HepG2 (cell line): ENCODE measurements at regions not wholly inside any gene's neighbourhood (a gene's known extent, or its start where the extent isn't known, plus 50 kb on each side); places are given as distances from the start of the nearest gene placed in this dataset.

Source experiments
- CC2D1A ChIP-seq: sonication (generic); formaldehyde crosslinking; IDR thresholded peaks from 2 replicates; pipeline ENCODE4 v1.8.1; 2023; ENCODE audit warnings: mild to moderate bottlenecking, missing genetic modification reagents
- CHD2 ChIP-seq: IDR thresholded peaks from 2 replicates; pipeline ENCODE4 v1.6.1; 2011; ENCODE audit warnings: low read depth, low read length, improper control_type of control experiment
- CTCF ChIP-seq: sonication (generic); formaldehyde crosslinking; IDR thresholded peaks from 2 replicates; pipeline ENCODE4 v1.5.0; 2020; ENCODE audit warnings: mild to moderate bottlenecking, missing genetic modification reagents, moderate library complexity
- HMGXB4 ChIP-seq, 2 experiments: sonication (generic) in 1 of 2; formaldehyde crosslinking in 1 of 2; IDR thresholded peaks; 2 replicates each; pipeline versions ENCODE4 v1.4.0 to v1.6.1; 2018 to 2020; ENCODE audit warnings: missing genetic modification reagents in 2 of 2, borderline replicate concordance in 1 of 2, low read depth in 1 of 2, mild to moderate bottlenecking in 1 of 2, missing biosample characterization in 1 of 2
- PATZ1 ChIP-seq: sonication (generic); formaldehyde crosslinking; IDR thresholded peaks from 2 replicates; pipeline ENCODE4 v1.4.0; 2020; ENCODE audit warnings: missing genetic modification reagents
- POLR2AphosphoS2 ChIP-seq: IDR thresholded peaks from 2 replicates; pipeline ENCODE4 v1.6.1; 2011; ENCODE audit warnings: low read depth, low read length, improper control_type of control experiment
- SP4 ChIP-seq: sonication (generic); formaldehyde crosslinking; IDR thresholded peaks from 2 replicates; pipeline ENCODE4 v1.8.1; 2023; ENCODE audit warnings: mild to moderate bottlenecking, missing genetic modification reagents
- TFDP1 ChIP-seq: IDR thresholded peaks from 2 replicates; pipeline ENCODE4 v1.6.1; 2016; ENCODE audit warnings: missing compliant biosample characterization, missing genetic modification reagents, borderline replicate concordance
- ZNF574 ChIP-seq: sonication (generic); formaldehyde crosslinking; IDR thresholded peaks from 2 replicates; pipeline ENCODE4 v1.4.0; 2020; ENCODE audit warnings: missing genetic modification reagents
- ZSCAN22 ChIP-seq: sonication (generic); formaldehyde crosslinking; IDR thresholded peaks from 2 replicates; pipeline ENCODE4 v1.4.0; 2020; ENCODE audit warnings: mild to moderate bottlenecking, missing genetic modification reagents

- TF ChIP-seq POLR2AphosphoS2, result no peak
- no peak for TF ChIP-seq CTCF (CRISPR knock-in tag)
- no peak for TF ChIP-seq ZNF574 (CRISPR knock-in tag)
- no peak for TF ChIP-seq SP4
- TF ChIP-seq CHD2, result no peak
- no peak for TF ChIP-seq ZSCAN22 (CRISPR knock-in tag)
- TF ChIP-seq HMGXB4 (CRISPR knock-in tag; IDR thresholded peaks at IDR 0.05; ENCODE audit: borderline replicate concordance in 1 of 2, low read depth in 1 of 2), result no peak
- TF ChIP-seq PATZ1, result no peak
- TF ChIP-seq TFDP1, result no peak
- no peak for TF ChIP-seq CC2D1A (CRISPR knock-in tag)
Measured at GRCh38 chr12:131389054-131390013, 321.6 kb upstream of the SFSWAP start.
